Endothelial cell of umbilical vein (primary cell): ENCODE measurements at regions not wholly inside any gene's neighbourhood (a gene's known extent, or its start where the extent isn't known, plus 50 kb on each side); places are given as distances from the start of the nearest gene placed in this dataset.

Experiments
- BruUV-seq: library from RNA; stranded (reverse); fragments of 400-500 nt; replicated peaks from 2 replicates; lab custom pipeline; 2021; lab: Mats Ljungman, UMichigan
- CTCF ChIA-PET: fragments of 300-600, 350-600 bp; sonication (Branson Sonifier 250); formaldehyde crosslinking; loops from one replicate; lab custom pipeline; 2021; ENCODE audit warnings: antibody characterized with exemption, inconsistent platforms; lab: Charles Lee
- POLR2A ChIA-PET: fragments of 300-600, 350-600 bp; sonication (Branson Sonifier 250); formaldehyde crosslinking; loops from one replicate; lab custom pipeline; 2021; ENCODE audit warnings: antibody characterized with exemption, inconsistent platforms; lab: Charles Lee
- DNase-seq: peaks from one replicate; pipeline ENCODE4 v3.0.0-alpha.2; 2011; ENCODE audit warnings: low read depth, low spot score
- FAIRE-seq: peaks from 2 replicates; lab custom pipeline; 2011; peaks lifted over from hg19 to GRCh38; lab: Jason Lieb, UNC
- H2AFZ ChIP-seq: 2 replicates; pipeline ENCODE4 v1.6.0; 2012; ENCODE audit warnings: low read depth, low read length, control low read depth, inconsistent platforms
- H3K27ac ChIP-seq: 2 replicates; pipeline ENCODE4 v1.5.1; 2011; ENCODE audit warnings: low read depth, mild to moderate bottlenecking, control low read depth, low read length, moderate library complexity; ENCODE audit not compliant: insufficient read depth
- H3K27me3 ChIP-seq, 2 experiments: 2 replicates each; pipeline versions ENCODE4 v1.6.0 to v1.6.1; 2011; ENCODE audit warnings: low read length in 2 of 2, mixed read lengths in 1 of 2; ENCODE audit not compliant: control insufficient read depth in 2 of 2, insufficient read depth in 2 of 2
- H3K36me3 ChIP-seq, 2 experiments: 2 replicates in 1 of 2; 3 replicates in 1 of 2; pipeline ENCODE4 v1.5.1; 2011; ENCODE audit warnings: low read length in 2 of 2, mild to moderate bottlenecking in 1 of 2, moderate library complexity in 1 of 2; ENCODE audit not compliant: control insufficient read depth in 2 of 2, insufficient read depth in 2 of 2; ENCODE audit errors: extremely low read depth in 1 of 2
- H3K4me1 ChIP-seq: 3 replicates; pipeline ENCODE4 v1.5.1; 2011; ENCODE audit warnings: mild to moderate bottlenecking, low read length; ENCODE audit not compliant: control insufficient read depth, insufficient read depth; ENCODE audit errors: extremely low read depth
- H3K4me2 ChIP-seq: 2 replicates; pipeline ENCODE4 v1.6.1; 2011; ENCODE audit warnings: low read length, control low read depth, mixed read lengths; ENCODE audit not compliant: insufficient read depth
- H3K4me3 ChIP-seq, 3 experiments: fragments of 200-600 bp in 1 of 3; sonication (generic), shearing (Covaris generic) in 1 of 3; replicated peaks in 1 of 3; 2 replicates each; pipeline ENCODE4 v1.5.1; 2011 to 2016; ENCODE audit warnings: control low read depth in 3 of 3, low read length in 3 of 3, mild to moderate bottlenecking in 2 of 3, inconsistent platforms in 1 of 3, low read depth in 1 of 3, moderate library complexity in 1 of 3; ENCODE audit not compliant: insufficient read depth in 1 of 3
- H3K79me2 ChIP-seq: 2 replicates; pipeline ENCODE4 v1.6.0; 2012; ENCODE audit warnings: low read length, inconsistent platforms; ENCODE audit not compliant: control insufficient read depth, insufficient read depth
- H3K9ac ChIP-seq: replicated peaks from 2 replicates; pipeline ENCODE3; 2011; ENCODE audit warnings: low read length, control low read depth; ENCODE audit not compliant: insufficient read depth; ENCODE audit errors: extremely low read depth
- H3K9me1 ChIP-seq: replicated peaks from 3 replicates; pipeline ENCODE4 v1.6.0; 2011; ENCODE audit warnings: mild to moderate bottlenecking, low read length; ENCODE audit not compliant: control insufficient read depth, insufficient read depth; ENCODE audit errors: extremely low read depth
- H3K9me3 ChIP-seq: replicated peaks from 2 replicates; pipeline ENCODE4 v1.5.1; 2012; ENCODE audit warnings: low read length, inconsistent platforms; ENCODE audit not compliant: control insufficient read depth, insufficient read depth
- H4K20me1 ChIP-seq: replicated peaks from 2 replicates; pipeline ENCODE3; 2011; ENCODE audit warnings: mild to moderate bottlenecking, low read length; ENCODE audit not compliant: control insufficient read depth, insufficient read depth; ENCODE audit errors: extremely low read depth
- EZH2 ChIP-seq: IDR thresholded peaks from 2 replicates; pipeline ENCODE4 v1.6.1; 2012; ENCODE audit warnings: borderline replicate concordance, low read depth, mild to moderate bottlenecking, moderate library complexity, low read length, inconsistent platforms; ENCODE audit not compliant: severe bottlenecking
- FOS ChIP-seq: IDR thresholded peaks from 2 replicates; pipeline ENCODE4 v1.6.1; 2011; ENCODE audit warnings: mild to moderate bottlenecking, low read length, moderate library complexity, borderline replicate concordance; ENCODE audit not compliant: insufficient read depth
- GATA2 ChIP-seq: IDR thresholded peaks from 2 replicates; pipeline ENCODE4 v1.7.0; 2011; ENCODE audit warnings: low read depth, mild to moderate bottlenecking, moderate library complexity, mixed read lengths, low read length; ENCODE audit not compliant: insufficient read length, insufficient read depth
- JUN ChIP-seq: IDR thresholded peaks from 2 replicates; pipeline ENCODE4 v1.6.1; 2011; ENCODE audit warnings: borderline replicate concordance, low read depth; ENCODE audit not compliant: insufficient read length, insufficient read depth
- MAX ChIP-seq: IDR thresholded peaks from 2 replicates; pipeline ENCODE4 v1.6.1; 2011; ENCODE audit not compliant: insufficient read depth, insufficient read length
- MYC ChIP-seq: IDR thresholded peaks from one replicate; pipeline ENCODE4 v1.6.1; 2011; ENCODE audit warnings: mild to moderate bottlenecking, low read depth, low read length
- POLR2A ChIP-seq: IDR thresholded peaks from 2 replicates; pipeline ENCODE4 v1.6.1; 2012; ENCODE audit warnings: low read depth, mild to moderate bottlenecking, control low read depth, low read length
- POLR2AphosphoS5 ChIP-seq: IDR thresholded peaks from 2 replicates; pipeline ENCODE4 v1.6.1; 2012; ENCODE audit warnings: low read depth, mild to moderate bottlenecking, control low read depth, low read length, moderate library complexity; ENCODE audit not compliant: insufficient read depth
- dilution Hi-C: fragments of 300-500 bp; cut with MboI; formaldehyde crosslinking; loops from one replicate; pipeline ENCODE4 v1.15.0; 2019; ENCODE audit warnings: low sequenced_read_pairs; ENCODE audit not compliant: extremely low pct_ligation_motif_present
- intact Hi-C: fragments of 100-400 bp; cut with micrococcal nuclease; formaldehyde crosslinking; loops from one replicate; pipeline ENCODE4 v1.10.0; 2022
- TF ChIP-seq, protein P1 (sequence below), 2 donors: IDR thresholded peaks; 1 replicate in 1 of 2; 2 replicates in 1 of 2; pipeline ENCODE4 v1.5.1; 2011; ENCODE audit warnings: low read length in 2 of 2, mild to moderate bottlenecking in 2 of 2, moderate library complexity in 2 of 2, control low read depth in 1 of 2, inconsistent platforms in 1 of 2, low read depth in 1 of 2; ENCODE audit not compliant: insufficient read depth in 1 of 2; ENCODE audit errors: extremely low read depth in 1 of 2

GRCh38 chr1:229971141-229971540, 95.9 kb upstream of the GALNT2 start:
- FAIRE-seq, result no peak
- CTCF ChIA-PET, result no interaction called here

More at GRCh38 chr1:229971141-229971540, 95.9 kb upstream of the GALNT2 start:
- Histone ChIP-seq H2AFZ (no peak overlapping the region), H3K4me3 (no peak overlapping the region), H4K20me1 (no peaks in the 10 kb centered on the region), H3K9me3 (no peaks in the 10 kb centered on the region), H3K27me3 (no peaks in the 10 kb centered on the region), H3K4me2 (no peak overlapping the region), H3K27ac (no peak overlapping the region), H3K36me3 (no peaks in the 10 kb centered on the region), H3K9ac (no peak overlapping the region), H3K9me1 (no peaks in the 10 kb centered on the region), H3K4me1 (no peaks in the 10 kb centered on the region), H3K79me2 (no peaks in the 10 kb centered on the region)
- no peak for DNase-seq
- BruUV-seq, result no TSS peak
- POLR2A ChIA-PET, result no interaction called here
- intact Hi-C loops, result no loop called here
- dilution Hi-C loops, result no loop called here
- TF ChIP-seq FOS, result no peak
- TF ChIP-seq GATA2, result no peak
- TF ChIP-seq MAX, result no peak
- TF ChIP-seq POLR2A, result no peak
- no peak for TF ChIP-seq MYC
- TF ChIP-seq POLR2AphosphoS5, result no peak
- TF ChIP-seq EZH2, result no peak
- TF ChIP-seq, protein P1, sequence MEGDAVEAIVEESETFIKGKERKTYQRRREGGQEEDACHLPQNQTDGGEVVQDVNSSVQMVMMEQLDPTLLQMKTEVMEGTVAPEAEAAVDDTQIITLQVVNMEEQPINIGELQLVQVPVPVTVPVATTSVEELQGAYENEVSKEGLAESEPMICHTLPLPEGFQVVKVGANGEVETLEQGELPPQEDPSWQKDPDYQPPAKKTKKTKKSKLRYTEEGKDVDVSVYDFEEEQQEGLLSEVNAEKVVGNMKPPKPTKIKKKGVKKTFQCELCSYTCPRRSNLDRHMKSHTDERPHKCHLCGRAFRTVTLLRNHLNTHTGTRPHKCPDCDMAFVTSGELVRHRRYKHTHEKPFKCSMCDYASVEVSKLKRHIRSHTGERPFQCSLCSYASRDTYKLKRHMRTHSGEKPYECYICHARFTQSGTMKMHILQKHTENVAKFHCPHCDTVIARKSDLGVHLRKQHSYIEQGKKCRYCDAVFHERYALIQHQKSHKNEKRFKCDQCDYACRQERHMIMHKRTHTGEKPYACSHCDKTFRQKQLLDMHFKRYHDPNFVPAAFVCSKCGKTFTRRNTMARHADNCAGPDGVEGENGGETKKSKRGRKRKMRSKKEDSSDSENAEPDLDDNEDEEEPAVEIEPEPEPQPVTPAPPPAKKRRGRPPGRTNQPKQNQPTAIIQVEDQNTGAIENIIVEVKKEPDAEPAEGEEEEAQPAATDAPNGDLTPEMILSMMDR (IDR thresholded peaks at IDR 0.05; ENCODE audit: extremely low read depth in 1 of 2, insufficient read depth in 1 of 2, low read depth in 1 of 2, low read length in 2 of 2), result no peak
- TF ChIP-seq JUN, result no peak
